HG03139 (cell line): ENCODE measurements at regions not wholly inside any gene's neighbourhood (a gene's known extent, or its start where the extent isn't known, plus 50 kb on each side); places are given as distances from the start of the nearest gene placed in this dataset.

Experiments
- ATAC-seq: cut with Tn5 transposase; IDR thresholded peaks from one replicate; pipeline ENCODE4 v1.9.1; 2021; ENCODE audit not compliant: unreplicated experiment

- no peak for ATAC-seq
Measured at GRCh38 chr2:79453918-79454317, 58.9 kb upstream of the CTNNA2 start.

GRCh38 chr2:79452651-79453050 lies 60.2 kb upstream of the CTNNA2 start:
- ATAC-seq, result no peak

- ATAC-seq, result no peak
Measured at GRCh38 chr2:79447463-79447862, 65.4 kb upstream of the CTNNA2 start.

DNA sequence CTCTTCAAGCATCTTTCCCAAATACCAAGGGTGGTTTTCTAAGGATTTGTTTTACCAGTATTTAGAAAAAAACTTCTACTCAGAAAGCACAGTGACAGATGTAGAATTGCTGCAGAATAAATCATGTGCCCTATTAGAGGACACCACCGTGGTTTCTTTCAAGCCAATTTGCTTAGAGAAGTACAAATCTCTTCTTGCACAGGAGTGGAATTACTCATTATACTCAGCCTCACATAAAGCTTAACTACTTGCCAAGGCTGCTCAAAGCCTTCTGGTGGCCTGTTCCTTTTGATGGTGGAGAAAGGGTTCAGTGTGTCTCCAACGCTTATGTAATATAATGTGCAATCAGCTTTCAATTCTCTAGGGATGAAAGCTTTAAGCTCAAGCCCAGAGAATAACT lies 66.5 kb upstream of the CTNNA2 start:
- no peak for ATAC-seq

- ATAC-seq, result no peak
Measured at GRCh38 chr2:79437433-79438267, 75.2 kb upstream of the CTNNA2 start.

GRCh38 chr2:79434362-79434761 lies 78.5 kb upstream of the CTNNA2 start:
- no peak for ATAC-seq

- no peak for ATAC-seq
Measured at GRCh38 chr2:79432731-79433146, 80.1 kb upstream of the CTNNA2 start.

DNA sequence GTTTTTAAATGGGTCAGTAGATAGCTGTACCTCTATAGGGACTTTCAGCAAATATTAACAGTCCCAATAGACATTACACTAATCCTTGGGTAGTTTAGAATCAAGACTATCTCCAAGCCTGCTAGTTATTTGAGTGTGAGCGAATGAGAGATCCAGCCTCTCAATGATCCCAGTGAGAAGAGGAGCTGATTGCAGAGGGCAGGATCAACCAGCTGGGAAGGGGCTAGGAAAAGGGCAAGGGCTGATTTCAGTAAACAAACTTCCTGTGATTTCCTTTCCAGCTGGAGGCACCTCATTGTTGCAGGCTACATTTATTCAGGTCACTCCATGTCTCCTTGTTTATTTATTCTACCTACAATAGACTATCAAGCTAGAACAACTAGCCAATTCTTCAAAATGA lies 84.1 kb upstream of the CTNNA2 start:
- no peak for ATAC-seq

DNA sequence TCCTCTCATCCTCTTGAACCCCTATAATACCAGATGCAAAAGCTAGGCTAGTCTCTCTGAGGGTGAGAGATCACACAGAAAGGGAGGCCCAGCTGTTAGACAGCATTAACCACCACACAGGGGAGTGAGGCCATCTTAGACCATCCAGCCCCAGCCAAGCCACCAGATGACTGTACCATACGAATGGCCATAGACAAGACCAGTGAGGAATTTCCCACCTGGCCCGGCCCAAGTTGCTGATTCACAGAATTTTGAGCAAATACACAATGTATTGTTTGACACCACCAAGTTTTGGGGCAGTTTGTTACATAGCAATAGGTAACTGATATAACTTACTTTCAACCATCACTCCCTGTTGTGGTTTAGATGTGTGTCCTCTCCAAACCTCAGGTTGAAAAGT lies 98.2 kb upstream of the CTNNA2 start:
- ATAC-seq, result no peak

- no peak for ATAC-seq
Measured at GRCh38 chr2:79394485-79394859, 118.4 kb upstream of the CTNNA2 start.

- no peak for ATAC-seq
Measured at GRCh38 chr2:79393806-79394484, 118.9 kb upstream of the CTNNA2 start.

- no peak for ATAC-seq
Measured at GRCh38 chr2:79393107-79393685, 119.7 kb upstream of the CTNNA2 start.

DNA sequence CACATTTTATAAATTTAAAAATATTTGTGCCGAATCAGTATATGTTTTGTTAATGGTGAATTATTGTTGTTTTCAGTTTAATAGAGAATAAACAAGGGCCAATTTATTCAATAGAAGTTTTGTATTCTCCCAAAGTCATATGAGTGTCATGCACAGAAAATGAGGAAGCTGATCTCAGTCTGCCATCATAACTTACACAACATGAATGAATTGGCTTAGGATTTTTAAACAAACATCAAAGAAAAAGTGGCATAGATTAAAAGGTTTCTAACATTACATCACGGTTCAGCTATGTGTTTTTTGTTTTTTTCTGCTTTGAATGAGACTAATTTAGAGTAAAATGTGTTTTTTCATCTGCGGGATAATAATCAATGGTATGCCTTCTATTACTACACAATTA lies 123.4 kb upstream of the CTNNA2 start:
- no peak for ATAC-seq

- ATAC-seq, result no peak
Measured at GRCh38 chr2:79388024-79388423, 124.8 kb upstream of the CTNNA2 start.

DNA sequence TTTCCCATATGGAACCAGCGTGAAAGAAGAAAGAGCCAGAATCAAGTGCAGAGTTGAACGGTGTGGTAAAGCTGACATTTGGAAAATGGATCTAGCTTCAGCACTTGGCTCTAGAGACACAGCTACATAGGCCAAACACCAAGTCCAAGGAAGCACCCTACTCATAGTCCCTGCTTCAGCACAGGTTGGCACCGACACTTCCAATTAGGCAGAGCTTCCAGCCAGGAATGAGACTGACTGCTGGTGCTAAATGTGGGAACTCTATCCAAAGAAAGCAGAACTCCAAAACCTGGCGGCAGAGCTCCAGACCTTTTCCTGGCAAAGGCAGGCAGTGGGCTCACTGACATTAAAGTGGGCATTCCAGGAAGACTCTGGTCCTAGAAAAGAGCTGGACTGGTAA lies 125.4 kb upstream of the CTNNA2 start:
- no peak for ATAC-seq

- no peak for ATAC-seq
Measured at GRCh38 chr2:79383681-79384080, 129.2 kb upstream of the CTNNA2 start.

DNA sequence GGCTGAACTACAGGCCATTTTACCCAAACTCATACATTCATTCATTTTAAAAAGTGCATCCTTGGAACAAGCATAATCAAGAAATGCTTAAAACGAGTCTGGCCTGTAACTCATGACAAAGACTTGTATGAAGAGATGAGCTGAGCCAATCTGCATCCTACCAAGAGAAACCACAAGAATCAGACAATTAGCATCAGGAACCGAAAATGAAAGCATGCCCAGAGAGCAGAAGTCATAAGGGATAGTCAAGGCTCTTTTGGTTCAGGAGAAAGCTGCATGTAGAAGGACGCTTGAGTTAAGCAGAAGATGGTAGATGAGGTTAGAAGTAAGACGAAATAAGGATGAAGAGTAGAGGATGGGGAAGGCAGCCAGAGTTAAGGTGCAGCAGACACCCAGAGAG lies 137.0 kb upstream of the CTNNA2 start:
- no peak for ATAC-seq

DNA sequence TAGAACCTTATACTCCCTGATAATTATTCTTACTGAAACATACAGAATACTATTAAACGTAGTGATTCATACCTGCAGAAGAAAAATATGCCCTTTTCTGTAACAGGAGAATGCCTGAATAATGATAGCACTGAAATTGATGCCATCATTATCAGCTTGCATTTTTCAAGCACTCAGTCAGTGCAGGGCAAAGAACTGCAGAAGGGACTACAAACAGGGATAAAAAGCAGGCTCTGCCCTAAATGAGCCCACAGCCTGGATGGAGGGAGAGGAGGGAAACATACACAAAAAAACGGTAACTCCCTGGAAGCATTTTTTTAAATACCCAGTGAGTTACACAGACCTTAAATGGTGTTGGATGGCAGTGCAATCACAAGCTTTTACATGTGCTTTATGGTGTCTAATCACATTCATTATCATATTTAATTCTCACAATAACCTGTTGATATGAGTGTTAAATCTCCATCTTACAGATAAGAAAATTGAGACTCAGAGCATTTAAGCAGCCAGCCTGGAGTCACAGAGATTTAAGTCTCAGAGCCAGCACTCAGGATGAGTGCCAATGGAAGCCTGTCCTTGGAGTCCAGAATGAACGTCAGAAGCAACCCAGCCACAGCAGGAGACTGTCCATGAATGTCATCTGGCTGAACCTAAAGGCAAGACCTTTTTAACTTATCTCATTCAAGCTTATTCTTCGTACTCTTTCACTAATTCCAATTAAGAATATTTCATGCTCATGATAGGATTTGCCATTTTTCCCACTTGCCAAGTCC lies 139.3 kb upstream of the CTNNA2 start:
- ATAC-seq, result no peak

- no peak for ATAC-seq
Measured at GRCh38 chr2:79370976-79371538, 141.8 kb upstream of the CTNNA2 start.

GRCh38 chr2:79369127-79369526 lies 143.7 kb upstream of the CTNNA2 start:
- ATAC-seq, result no peak

DNA sequence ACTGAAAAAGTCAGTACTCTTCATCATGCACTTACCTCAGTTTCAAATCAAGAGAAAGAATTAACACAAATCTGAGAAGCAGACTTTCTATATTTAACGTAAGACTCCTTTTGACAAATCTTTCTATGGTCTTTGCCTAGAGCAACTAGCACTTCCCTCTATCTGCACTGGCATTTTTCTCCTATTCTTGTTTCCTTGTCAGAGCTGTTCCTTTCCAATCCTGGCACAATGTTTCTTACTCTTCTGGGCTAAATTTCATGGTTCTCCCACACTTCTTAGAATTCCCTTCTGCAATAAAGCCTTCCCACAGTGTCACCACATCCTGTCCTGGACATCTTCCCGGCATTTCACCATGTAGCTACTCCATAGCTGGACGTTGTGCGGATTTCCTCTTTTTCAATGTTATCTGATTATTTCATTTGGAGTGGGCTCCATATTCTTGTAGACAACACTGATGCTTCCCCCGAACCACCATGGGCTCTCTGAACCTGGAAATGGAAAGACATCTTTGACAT lies 144.7 kb upstream of the CTNNA2 start:
- no peak for ATAC-seq
